ENCODE measurements at regions not wholly inside any gene's neighbourhood (a gene's known extent, or its start where the extent isn't known, plus 50 kb on each side); places are given as distances from the start of the nearest gene placed in this dataset.

DNA sequence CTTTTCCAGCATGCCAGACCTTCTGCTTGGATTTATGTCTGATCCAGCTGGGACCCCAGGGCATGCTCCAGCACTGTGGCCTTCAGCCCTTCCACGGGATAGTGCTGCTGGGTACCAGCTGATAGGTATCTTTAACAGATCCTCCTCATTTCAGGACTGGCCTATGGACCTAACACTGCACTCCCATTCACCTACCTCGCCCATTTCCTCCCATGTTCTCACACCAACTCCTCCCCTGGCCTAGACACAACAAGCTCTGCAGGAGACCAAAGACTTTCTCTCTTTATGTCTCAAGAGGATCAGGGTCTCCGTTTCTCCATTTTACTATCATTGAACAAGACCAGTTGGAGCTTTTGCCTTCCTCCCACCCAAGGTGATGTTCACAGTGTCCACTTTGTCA, 140.0 kb upstream of the TMCC3 start:
- TF ChIP-seq POLR2A (IDR thresholded peaks at IDR 0.05), result no peak
- no peak for TF ChIP-seq EP300 (IDR thresholded peaks at IDR 0.05)
- TF ChIP-seq CTCF (IDR thresholded peaks at IDR 0.05), result no peak
- TF ChIP-seq POLR2AphosphoS5 (IDR thresholded peaks at IDR 0.05), result no peak
